Fibroblast of lung (primary cell): ENCODE measurements at regions not wholly inside any gene's neighbourhood (a gene's known extent, or its start where the extent isn't known, plus 50 kb on each side); places are given as distances from the start of the nearest gene placed in this dataset.

Experiments
- DNase-seq, 2 donors: peaks; one replicate each; pipeline versions ENCODE4 v3.0.0 to v3.0.0-alpha.2; 2010; ENCODE audit warnings: low read depth in 2 of 2
- H2AFZ ChIP-seq: 2 replicates; pipeline ENCODE4 v1.5.1; 2012; ENCODE audit warnings: low read length, control low read depth, inconsistent platforms
- H3K27ac ChIP-seq: 2 replicates; pipeline ENCODE4 v1.5.1; 2011; ENCODE audit warnings: low read length, control low read depth; ENCODE audit not compliant: insufficient read depth
- H3K27me3 ChIP-seq: 2 replicates; pipeline ENCODE4 v1.5.1; 2011; ENCODE audit warnings: mild to moderate bottlenecking, low read length; ENCODE audit not compliant: control insufficient read depth, insufficient read depth
- H3K36me3 ChIP-seq: 2 replicates; pipeline ENCODE4 v1.5.1; 2011; ENCODE audit warnings: low read length; ENCODE audit not compliant: control insufficient read depth, insufficient read depth
- H3K4me1 ChIP-seq: 2 replicates; pipeline ENCODE4 v1.5.1; 2011; ENCODE audit warnings: low read length; ENCODE audit not compliant: control insufficient read depth, insufficient read depth; ENCODE audit errors: extremely low read depth
- H3K4me2 ChIP-seq: 2 replicates; pipeline ENCODE4 v1.5.1; 2011; ENCODE audit warnings: low read length, control low read depth; ENCODE audit not compliant: insufficient read depth; ENCODE audit errors: extremely low read depth
- H3K4me3 ChIP-seq, 4 experiments: fragments of 200-600 bp in 1 of 4; sonication (generic) in 1 of 4; replicated peaks in 1 of 4; 2 replicates each; pipeline ENCODE4 v1.5.1; 2011 to 2016; ENCODE audit warnings: low read length in 4 of 4, low read depth in 3 of 4, mild to moderate bottlenecking in 3 of 4, control low read depth in 2 of 4, inconsistent platforms in 1 of 4, mixed read lengths in 1 of 4; ENCODE audit not compliant: insufficient read depth in 1 of 4; ENCODE audit errors: control extremely low read depth in 1 of 4
- H3K79me2 ChIP-seq: 2 replicates; pipeline ENCODE4 v1.5.1; 2012; ENCODE audit warnings: mild to moderate bottlenecking, low read length, inconsistent platforms; ENCODE audit not compliant: control insufficient read depth, insufficient read depth
- H3K9ac ChIP-seq: 2 replicates; pipeline ENCODE4 v1.5.1; 2011; ENCODE audit warnings: mild to moderate bottlenecking, low read length, control low read depth; ENCODE audit not compliant: insufficient read depth
- H3K9me3 ChIP-seq: 2 replicates; pipeline ENCODE4 v1.5.1; 2012; ENCODE audit warnings: low read depth, low read length; ENCODE audit not compliant: control insufficient read depth, insufficient read depth
- H4K20me1 ChIP-seq: 2 replicates; pipeline ENCODE4 v1.5.1; 2011; ENCODE audit warnings: low read length; ENCODE audit not compliant: control insufficient read depth, insufficient read depth; ENCODE audit errors: extremely low read depth
- EZH2 ChIP-seq: IDR thresholded peaks from 2 replicates; pipeline ENCODE4 v1.5.1; 2012; ENCODE audit warnings: low read length, control low read depth, mild to moderate bottlenecking; ENCODE audit errors: missing control alignments
- TF ChIP-seq, protein P1 (sequence below), 2 donors: IDR thresholded peaks in 1 of 2; conservative IDR thresholded peaks in 1 of 2; 1 replicate in 1 of 2; 2 replicates in 1 of 2; pipeline ENCODE4 v1.5.1; 2011 to 2012; ENCODE audit warnings: low read length in 2 of 2, control low read depth in 1 of 2, inconsistent platforms in 1 of 2, low read depth in 1 of 2, mild to moderate bottlenecking in 1 of 2

- no peaks in the 10 kb centered on the region for H3K27me3 ChIP-seq
- DNase-seq = no peak
- no peak overlapping the region for H3K4me2 ChIP-seq
- H3K4me1 ChIP-seq = no peaks in the 10 kb centered on the region
- no peak overlapping the region for H3K27ac ChIP-seq
- no peaks in the 10 kb centered on the region for H4K20me1 ChIP-seq
- no peak overlapping the region for H3K9ac ChIP-seq
- no peak overlapping the region for H3K4me3 ChIP-seq
- no peaks in the 10 kb centered on the region for H3K79me2 ChIP-seq
- no peaks in the 10 kb centered on the region for H3K9me3 ChIP-seq
- H3K36me3 ChIP-seq = no peaks in the 10 kb centered on the region
- H2AFZ ChIP-seq = no peak overlapping the region
- TF ChIP-seq, protein P1, sequence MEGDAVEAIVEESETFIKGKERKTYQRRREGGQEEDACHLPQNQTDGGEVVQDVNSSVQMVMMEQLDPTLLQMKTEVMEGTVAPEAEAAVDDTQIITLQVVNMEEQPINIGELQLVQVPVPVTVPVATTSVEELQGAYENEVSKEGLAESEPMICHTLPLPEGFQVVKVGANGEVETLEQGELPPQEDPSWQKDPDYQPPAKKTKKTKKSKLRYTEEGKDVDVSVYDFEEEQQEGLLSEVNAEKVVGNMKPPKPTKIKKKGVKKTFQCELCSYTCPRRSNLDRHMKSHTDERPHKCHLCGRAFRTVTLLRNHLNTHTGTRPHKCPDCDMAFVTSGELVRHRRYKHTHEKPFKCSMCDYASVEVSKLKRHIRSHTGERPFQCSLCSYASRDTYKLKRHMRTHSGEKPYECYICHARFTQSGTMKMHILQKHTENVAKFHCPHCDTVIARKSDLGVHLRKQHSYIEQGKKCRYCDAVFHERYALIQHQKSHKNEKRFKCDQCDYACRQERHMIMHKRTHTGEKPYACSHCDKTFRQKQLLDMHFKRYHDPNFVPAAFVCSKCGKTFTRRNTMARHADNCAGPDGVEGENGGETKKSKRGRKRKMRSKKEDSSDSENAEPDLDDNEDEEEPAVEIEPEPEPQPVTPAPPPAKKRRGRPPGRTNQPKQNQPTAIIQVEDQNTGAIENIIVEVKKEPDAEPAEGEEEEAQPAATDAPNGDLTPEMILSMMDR (conservative IDR thresholded peaks at IDR 0.05 in 1 of 2, IDR thresholded peaks at IDR 0.05 in 1 of 2; ENCODE audit: low read depth in 1 of 2, low read length in 2 of 2) = no peak
- TF ChIP-seq EZH2 = no peak
These were observed 280.5 kb downstream of the RNF144B start for GRCh38 chr6:18667612-18668011.

- no peak overlapping the region for H3K27ac ChIP-seq
- TF ChIP-seq, protein P1 (conservative IDR thresholded peaks at IDR 0.05 in 1 of 2, IDR thresholded peaks at IDR 0.05 in 1 of 2; ENCODE audit: low read depth in 1 of 2, low read length in 2 of 2) = no peak
- no peak for TF ChIP-seq EZH2
These were observed 281.8 kb downstream of the RNF144B start for GRCh38 chr6:18668994-18669393.

DNA sequence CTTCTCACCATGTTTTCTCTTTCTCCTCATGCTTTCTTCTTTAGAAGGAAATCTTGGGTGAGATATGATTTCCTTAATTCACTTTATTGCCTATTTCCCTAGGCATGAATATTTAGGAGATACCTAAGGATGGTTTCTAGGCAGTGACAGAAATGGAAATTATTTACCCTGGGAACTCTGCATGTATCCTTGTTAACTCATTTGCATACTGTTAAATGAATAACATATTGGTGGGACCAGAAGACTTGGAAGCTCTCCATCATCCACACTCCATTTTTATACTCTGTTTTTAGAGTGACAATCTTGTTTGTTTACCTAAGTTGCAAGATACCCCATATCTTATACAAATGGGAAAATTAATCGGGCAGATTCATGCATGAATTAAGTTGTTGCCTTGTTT, 285.7 kb downstream of the RNF144B start:
- Histone ChIP-seq H2AFZ (no peak overlapping the region), H3K9ac (no peak overlapping the region), H3K9me3 (no peaks in the 10 kb centered on the region), H3K27ac (no peak overlapping the region), H3K27me3 (no peaks in the 10 kb centered on the region), H3K79me2 (no peaks in the 10 kb centered on the region), H3K4me3 (no peak overlapping the region), H3K36me3 (no peaks in the 10 kb centered on the region), H3K4me1 (no peaks in the 10 kb centered on the region), H4K20me1 (no peaks in the 10 kb centered on the region), H3K4me2 (no peak overlapping the region)
- TF ChIP-seq, protein P1 (conservative IDR thresholded peaks at IDR 0.05 in 1 of 2, IDR thresholded peaks at IDR 0.05 in 1 of 2; ENCODE audit: low read depth in 1 of 2, low read length in 2 of 2) = no peak
- no peak for TF ChIP-seq EZH2
- no peak for DNase-seq

More at GRCh38 chr6:18668994-18669393, 281.8 kb downstream of the RNF144B start:
- H2AFZ ChIP-seq = no peak overlapping the region
- H3K4me3 ChIP-seq = no peak overlapping the region
- no peaks in the 10 kb centered on the region for H3K4me1 ChIP-seq
- H3K27me3 ChIP-seq = no peaks in the 10 kb centered on the region
- H3K79me2 ChIP-seq = no peaks in the 10 kb centered on the region
- no peak overlapping the region for H3K9ac ChIP-seq
- H4K20me1 ChIP-seq = no peaks in the 10 kb centered on the region
- no peak overlapping the region for H3K4me2 ChIP-seq
- H3K36me3 ChIP-seq = no peaks in the 10 kb centered on the region
- no peaks in the 10 kb centered on the region for H3K9me3 ChIP-seq
- DNase-seq = no peak
